Upper lobe of left lung (tissue), 4 donors: ENCODE measurements at regions not wholly inside any gene's neighbourhood (a gene's known extent, or its start where the extent isn't known, plus 50 kb on each side); places are given as distances from the start of the nearest gene placed in this dataset.

Experiments used
- EP300 ChIP-seq, 4 donors: sonication (generic); formaldehyde crosslinking; IDR thresholded peaks; one replicate each; pipeline ENCODE4 v1.5.1; 2017; ENCODE audit warnings: antibody characterized with exemption in 4 of 4, control low read depth in 2 of 4
- POLR2A ChIP-seq, 4 donors: fragments of 450-650 bp; IDR thresholded peaks; one replicate each; pipeline ENCODE4 v1.5.1; 2016 to 2017; ENCODE audit warnings: antibody characterized with exemption in 4 of 4, mild to moderate bottlenecking in 2 of 4
- POLR2AphosphoS5 ChIP-seq, 2 donors: sonication (generic); formaldehyde crosslinking; IDR thresholded peaks; one replicate each; pipeline ENCODE4 v1.5.1; 2017; ENCODE audit warnings: antibody characterized with exemption in 2 of 2
- TF ChIP-seq, protein P1 (sequence below), 6 experiments: fragments of 450-650 bp in 4 of 6; fragments of 200-600 bp in 2 of 6; sonication (generic) in 2 of 6; IDR thresholded peaks; one replicate each; pipeline ENCODE4 v1.5.1; 2016 to 2019; ENCODE audit warnings: antibody characterized with exemption in 6 of 6

DNA sequence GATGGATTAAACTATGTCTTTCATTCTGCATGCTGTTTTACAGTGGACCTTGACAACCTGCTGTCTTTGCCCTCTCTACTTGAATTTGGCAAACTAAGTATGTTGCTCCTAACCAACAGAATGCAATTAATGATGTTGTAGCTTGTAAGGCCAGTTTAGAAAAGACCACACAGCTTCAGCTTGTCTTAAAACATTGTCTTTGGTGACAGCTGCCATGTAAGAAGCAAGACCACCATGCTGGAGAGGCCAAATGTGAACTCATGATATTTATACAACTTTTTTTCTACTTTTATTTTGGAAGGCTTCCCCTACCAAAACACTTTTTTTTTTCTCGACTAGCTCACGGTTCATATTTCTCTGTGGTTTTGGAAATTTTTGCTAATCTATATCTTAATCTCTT lies 278.0 kb upstream of the GNPDA2 start:
- TF ChIP-seq POLR2AphosphoS5 (IDR thresholded peaks at IDR 0.05) = no peak
- TF ChIP-seq, protein P1, sequence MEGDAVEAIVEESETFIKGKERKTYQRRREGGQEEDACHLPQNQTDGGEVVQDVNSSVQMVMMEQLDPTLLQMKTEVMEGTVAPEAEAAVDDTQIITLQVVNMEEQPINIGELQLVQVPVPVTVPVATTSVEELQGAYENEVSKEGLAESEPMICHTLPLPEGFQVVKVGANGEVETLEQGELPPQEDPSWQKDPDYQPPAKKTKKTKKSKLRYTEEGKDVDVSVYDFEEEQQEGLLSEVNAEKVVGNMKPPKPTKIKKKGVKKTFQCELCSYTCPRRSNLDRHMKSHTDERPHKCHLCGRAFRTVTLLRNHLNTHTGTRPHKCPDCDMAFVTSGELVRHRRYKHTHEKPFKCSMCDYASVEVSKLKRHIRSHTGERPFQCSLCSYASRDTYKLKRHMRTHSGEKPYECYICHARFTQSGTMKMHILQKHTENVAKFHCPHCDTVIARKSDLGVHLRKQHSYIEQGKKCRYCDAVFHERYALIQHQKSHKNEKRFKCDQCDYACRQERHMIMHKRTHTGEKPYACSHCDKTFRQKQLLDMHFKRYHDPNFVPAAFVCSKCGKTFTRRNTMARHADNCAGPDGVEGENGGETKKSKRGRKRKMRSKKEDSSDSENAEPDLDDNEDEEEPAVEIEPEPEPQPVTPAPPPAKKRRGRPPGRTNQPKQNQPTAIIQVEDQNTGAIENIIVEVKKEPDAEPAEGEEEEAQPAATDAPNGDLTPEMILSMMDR (IDR thresholded peaks at IDR 0.05) = no peak
- no peak for TF ChIP-seq POLR2A (IDR thresholded peaks at IDR 0.05)
- TF ChIP-seq EP300 (IDR thresholded peaks at IDR 0.05) = no peak
